ENCODE measurements at regions not wholly inside any gene's neighbourhood (a gene's known extent, or its start where the extent isn't known, plus 50 kb on each side); places are given as distances from the start of the nearest gene placed in this dataset.

DNA sequence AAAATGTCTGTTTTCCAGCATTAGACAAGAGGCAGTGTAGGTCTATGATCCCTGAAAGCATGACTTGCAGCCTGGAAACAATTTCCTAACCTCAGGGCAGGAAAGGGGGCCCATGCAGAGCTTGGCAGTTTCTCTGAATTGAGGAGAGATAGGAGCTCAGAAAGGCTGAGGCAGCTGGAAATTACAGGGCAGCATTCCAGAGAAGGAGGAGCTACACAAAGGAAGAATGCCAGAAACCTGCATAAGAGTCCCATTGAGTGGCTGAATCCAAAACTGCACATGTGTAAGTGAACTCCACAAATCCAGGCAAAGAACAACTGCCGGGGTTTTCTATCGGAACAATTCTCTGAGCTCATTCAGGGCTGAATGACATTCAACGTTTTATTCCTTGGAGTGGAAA is 346.8 kb downstream of the PIK3R1 start:
- intact Hi-C loops (cut with micrococcal nuclease; ENCODE audit: unreplicated experiment), result no loop called here
- peak overlapping the region; percentile 38 for H3K27ac ChIP-seq (ENCODE audit: low read depth, low read length, poor library complexity, severe bottlenecking)
- BruUV-seq (replicated peaks), result no TSS peak
- H3K36me3 ChIP-seq (ENCODE audit: insufficient read depth, low read length, poor library complexity, severe bottlenecking), result no peaks in the 10 kb centered on the region
- no peak for TF ChIP-seq EZH2 (IDR thresholded peaks at IDR 0.05; ENCODE audit: borderline replicate concordance, low read depth, low read length, poor library complexity, severe bottlenecking)
- TF ChIP-seq, protein P1, sequence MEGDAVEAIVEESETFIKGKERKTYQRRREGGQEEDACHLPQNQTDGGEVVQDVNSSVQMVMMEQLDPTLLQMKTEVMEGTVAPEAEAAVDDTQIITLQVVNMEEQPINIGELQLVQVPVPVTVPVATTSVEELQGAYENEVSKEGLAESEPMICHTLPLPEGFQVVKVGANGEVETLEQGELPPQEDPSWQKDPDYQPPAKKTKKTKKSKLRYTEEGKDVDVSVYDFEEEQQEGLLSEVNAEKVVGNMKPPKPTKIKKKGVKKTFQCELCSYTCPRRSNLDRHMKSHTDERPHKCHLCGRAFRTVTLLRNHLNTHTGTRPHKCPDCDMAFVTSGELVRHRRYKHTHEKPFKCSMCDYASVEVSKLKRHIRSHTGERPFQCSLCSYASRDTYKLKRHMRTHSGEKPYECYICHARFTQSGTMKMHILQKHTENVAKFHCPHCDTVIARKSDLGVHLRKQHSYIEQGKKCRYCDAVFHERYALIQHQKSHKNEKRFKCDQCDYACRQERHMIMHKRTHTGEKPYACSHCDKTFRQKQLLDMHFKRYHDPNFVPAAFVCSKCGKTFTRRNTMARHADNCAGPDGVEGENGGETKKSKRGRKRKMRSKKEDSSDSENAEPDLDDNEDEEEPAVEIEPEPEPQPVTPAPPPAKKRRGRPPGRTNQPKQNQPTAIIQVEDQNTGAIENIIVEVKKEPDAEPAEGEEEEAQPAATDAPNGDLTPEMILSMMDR (conservative IDR thresholded peaks at IDR 0.05; ENCODE audit: low read depth, low read length), result no peak
- peak; percentile 87 for DNase-seq (ENCODE audit: low spot score)
- H3K4me3 ChIP-seq (ENCODE audit: low read depth, low read length, poor library complexity, severe bottlenecking), result no peak overlapping the region
- no peaks in the 10 kb centered on the region for H3K27me3 ChIP-seq (replicated peaks; ENCODE audit: insufficient read depth, low read depth, low read length, poor library complexity)
- CTCF ChIA-PET, result no interaction called here
- peaks cover 35% of the 10 kb centered on the region for H3K4me1 ChIP-seq (ENCODE audit: insufficient read depth, low read length, poor library complexity, severe bottlenecking)
- POLR2A ChIA-PET (ENCODE audit: low non-redundant PET), result no interaction called here
- H3K9me3 ChIP-seq (ENCODE audit: low read depth, low read length, poor library complexity, severe bottlenecking), result peaks cover 22% of the 10 kb centered on the region

GRCh38 chr5:68565427-68565826 is 349.9 kb downstream of the PIK3R1 start:
- H3K4me3 ChIP-seq (ENCODE audit: low read depth, low read length, poor library complexity, severe bottlenecking), result no peak overlapping the region
- no peaks in the 10 kb centered on the region for H3K27me3 ChIP-seq (replicated peaks; ENCODE audit: insufficient read depth, low read depth, low read length, poor library complexity)
- H3K36me3 ChIP-seq (ENCODE audit: insufficient read depth, low read length, poor library complexity, severe bottlenecking), result no peaks in the 10 kb centered on the region
- peaks cover 35% of the 10 kb centered on the region for H3K4me1 ChIP-seq (ENCODE audit: insufficient read depth, low read length, poor library complexity, severe bottlenecking)
- ChIA-PET POLR2A (ENCODE audit: low non-redundant PET) (no interaction called here), CTCF (no interaction called here)
- no TSS peak for BruUV-seq (replicated peaks)
- H3K27ac ChIP-seq (ENCODE audit: low read depth, low read length, poor library complexity, severe bottlenecking), result peak overlapping the region; percentile 41
- intact Hi-C loops (cut with micrococcal nuclease; ENCODE audit: unreplicated experiment), result no loop called here
- peak; percentile 83 for DNase-seq (ENCODE audit: low spot score)
- TF ChIP-seq EZH2 (IDR thresholded peaks at IDR 0.05; ENCODE audit: borderline replicate concordance, low read depth, low read length, poor library complexity, severe bottlenecking), result no peak
- TF ChIP-seq, protein P1 (conservative IDR thresholded peaks at IDR 0.05; ENCODE audit: low read depth, low read length), result no peak
- peaks cover 10% of the 10 kb centered on the region for H3K9me3 ChIP-seq (ENCODE audit: low read depth, low read length, poor library complexity, severe bottlenecking)

- no peak for TF ChIP-seq EZH2 (IDR thresholded peaks at IDR 0.05; ENCODE audit: borderline replicate concordance, low read depth, low read length, poor library complexity, severe bottlenecking)
- TF ChIP-seq, protein P1 (conservative IDR thresholded peaks at IDR 0.05; ENCODE audit: low read depth, low read length), result no peak
- Histone ChIP-seq H3K27ac (ENCODE audit: low read depth, low read length, poor library complexity, severe bottlenecking) (no peak overlapping the region), H3K36me3 (ENCODE audit: insufficient read depth, low read length, poor library complexity, severe bottlenecking) (no peaks in the 10 kb centered on the region), H3K4me3 (ENCODE audit: low read depth, low read length, poor library complexity, severe bottlenecking) (no peak overlapping the region), H3K9me3 (ENCODE audit: low read depth, low read length, poor library complexity, severe bottlenecking) (peaks cover 16% of the 10 kb centered on the region), H3K4me1 (ENCODE audit: insufficient read depth, low read length, poor library complexity, severe bottlenecking) (no peaks in the 10 kb centered on the region), H3K27me3 (replicated peaks; ENCODE audit: insufficient read depth, low read depth, low read length, poor library complexity) (no peaks in the 10 kb centered on the region)
- intact Hi-C loops (cut with micrococcal nuclease; ENCODE audit: unreplicated experiment), result no loop called here
- ChIA-PET CTCF (no interaction called here), POLR2A (ENCODE audit: low non-redundant PET) (interaction anchor here (0.6 kb wide), 1 partner anchor 19 kb away, joined by 4 read pairs; no protein-coding TSS in a partner anchor)
- BruUV-seq (replicated peaks), result no TSS peak
- no peak for DNase-seq (ENCODE audit: low spot score)
These were observed 361.2 kb downstream of the PIK3R1 start for GRCh38 chr5:68576805-68577204.

Data from A673 (cell line).